ENCODE measurements at regions not wholly inside any gene's neighbourhood (a gene's known extent, or its start where the extent isn't known, plus 50 kb on each side); places are given as distances from the start of the nearest gene placed in this dataset.

- Histone ChIP-seq H3K4me1 (ENCODE audit: insufficient read depth, low read length) (no peaks in the 10 kb centered on the region), H3K36me3 (replicated peaks in 1 of 2; ENCODE audit: control insufficient read depth in 1 of 2, insufficient read depth in 2 of 2, low read length in 2 of 2) (peaks cover 6 to 28% of the 10 kb centered on the region in 2 experiments; a peak in 4 of 5 replicates), H3K27ac (ENCODE audit: extremely low read length, insufficient read depth, low read length) (no peak overlapping the region), H3K9ac (ENCODE audit: insufficient read depth, low read depth, low read length) (no peak overlapping the region), H4K20me1 (ENCODE audit: insufficient read depth, low read length) (0 out of 2 replicates have a peak, but pooled peaks cover 9% of the 10 kb centered on the region), H3K27me3 (ENCODE audit: control insufficient read depth in 1 of 2, insufficient read depth in 2 of 2, low read length in 2 of 2) (no peaks in the 10 kb centered on the region), H3K79me2 (ENCODE audit: insufficient read depth, low read length) (no peaks in the 10 kb centered on the region), H2AFZ (ENCODE audit: low read length) (no peak overlapping the region), H3K9me3 (ENCODE audit: low read length) (no peaks in the 10 kb centered on the region), H3K4me2 (ENCODE audit: low read depth, low read length) (no peak overlapping the region), H3K4me3 (replicated peaks in 1 of 3; ENCODE audit: insufficient read depth in 1 of 3, low read depth in 2 of 3, low read length in 3 of 3) (no peak overlapping the region)
- CTCF ChIA-PET (ENCODE audit: low intra/inter-chr PET ratio, low total read pairs), result interaction anchor here (1.0 kb wide), 1 partner anchor 252 kb away, joined by 3 read pairs; no protein-coding TSS in a partner anchor
- TF ChIP-seq CTCF (CRISPR knock-in tag; IDR thresholded peaks at IDR 0.05), result peak; percentile 39; the same call in 1 of the 2 replicates
- TF ChIP-seq, protein P1, sequence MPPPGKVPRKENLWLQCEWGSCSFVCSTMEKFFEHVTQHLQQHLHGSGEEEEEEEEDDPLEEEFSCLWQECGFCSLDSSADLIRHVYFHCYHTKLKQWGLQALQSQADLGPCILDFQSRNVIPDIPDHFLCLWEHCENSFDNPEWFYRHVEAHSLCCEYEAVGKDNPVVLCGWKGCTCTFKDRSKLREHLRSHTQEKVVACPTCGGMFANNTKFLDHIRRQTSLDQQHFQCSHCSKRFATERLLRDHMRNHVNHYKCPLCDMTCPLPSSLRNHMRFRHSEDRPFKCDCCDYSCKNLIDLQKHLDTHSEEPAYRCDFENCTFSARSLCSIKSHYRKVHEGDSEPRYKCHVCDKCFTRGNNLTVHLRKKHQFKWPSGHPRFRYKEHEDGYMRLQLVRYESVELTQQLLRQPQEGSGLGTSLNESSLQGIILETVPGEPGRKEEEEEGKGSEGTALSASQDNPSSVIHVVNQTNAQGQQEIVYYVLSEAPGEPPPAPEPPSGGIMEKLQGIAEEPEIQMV (CRISPR knock-in tag; IDR thresholded peaks at IDR 0.05; ENCODE audit: low read depth), result no peak
- peak; percentile 17; the same call in 1 of the 2 replicates for TF ChIP-seq ZNF687 (CRISPR knock-in tag; IDR thresholded peaks at IDR 0.05)
- TF ChIP-seq ZBTB7B (CRISPR knock-in tag; IDR thresholded peaks at IDR 0.05), result no peak
- TF ChIP-seq ZNF850 (CRISPR knock-in tag; conservative IDR thresholded peaks at IDR 0.05), result no peak
- TF ChIP-seq ZNF878 (CRISPR knock-in tag; IDR thresholded peaks at IDR 0.05), result no peak
- TF ChIP-seq RNF2 (conservative IDR thresholded peaks at IDR 0.05; ENCODE audit: low read depth), result no peak
- peak; percentile 22; the same call in 1 of the 2 replicates for TF ChIP-seq STAG1 (CRISPR knock-in tag; IDR thresholded peaks at IDR 0.05)
- WGBS (ENCODE audit: low lambda C conversion rate), result 97% methylated on average over 6 of the region's 14 CpGs
- ATAC-seq (peak; percentile 47), DNase-seq (ENCODE audit: low spot score) (no peak), FAIRE-seq (no peak)
- no TSS peak for BruUV-seq (replicated peaks)
- POLR2A ChIA-PET, result no interaction called here
- in situ Hi-C loops (cut with HindIII; ENCODE audit: extremely low pct_ligation_motif_present, low pct_unique_long_range_greater_than_20kb), result no loop called here
- intact Hi-C loops (cut with micrococcal nuclease; ENCODE audit: unreplicated experiment), result no loop called here
Measured at GRCh38 chr11:70503468-70504221, 105.3 kb downstream of the CTTN start.
